Neural cell (in vitro differentiated cells): ENCODE measurements at regions not wholly inside any gene's neighbourhood (a gene's known extent, or its start where the extent isn't known, plus 50 kb on each side); places are given as distances from the start of the nearest gene placed in this dataset.

Experiments used
- H2AFZ ChIP-seq: fragments of 200-600, 300-800 bp; sonication (generic), shearing (Covaris generic); 2 replicates; pipeline ENCODE4 v1.6.0; 2014; ENCODE audit warnings: low read depth, mild to moderate bottlenecking, antibody characterized with exemption, low read length, moderate library complexity
- H3F3A ChIP-seq: fragments of 200-600 bp; shearing (Covaris generic); 2 replicates; pipeline ENCODE4 v1.6.1; 2016; ENCODE audit warnings: mild to moderate bottlenecking, moderate library complexity, mixed read lengths, antibody characterized with exemption, low read length; ENCODE audit not compliant: insufficient read depth, poor library complexity, severe bottlenecking
- H3K27ac ChIP-seq: fragments of 200-600, 300-800 bp; sonication (generic), shearing (Covaris generic); 2 replicates; pipeline ENCODE4 v1.5.1; 2014; ENCODE audit warnings: mild to moderate bottlenecking, low read length, moderate library complexity
- H3K27me3 ChIP-seq: fragments of 300-800, 200-600 bp; sonication (generic), shearing (Covaris generic); 2 replicates; pipeline ENCODE4 v1.6.0; 2014; ENCODE audit warnings: mild to moderate bottlenecking, low read depth, low read length, moderate library complexity; ENCODE audit not compliant: insufficient read depth
- H3K36me3 ChIP-seq: fragments of 300-800, 200-600 bp; sonication (generic), shearing (Covaris generic); 2 replicates; pipeline ENCODE4 v1.5.1; 2014; ENCODE audit warnings: mild to moderate bottlenecking, antibody characterized with exemption, low read length, moderate library complexity; ENCODE audit not compliant: insufficient read depth
- H3K4me2 ChIP-seq: fragments of 300-800, 200-600 bp; sonication (generic), shearing (Covaris generic); 2 replicates; pipeline ENCODE4 v1.6.0; 2014; ENCODE audit warnings: mild to moderate bottlenecking, low read length
- H3K4me3 ChIP-seq: fragments of 300-800, 200-600 bp; sonication (generic), shearing (Covaris generic); 2 replicates; pipeline ENCODE4 v1.5.1; 2014; ENCODE audit warnings: mild to moderate bottlenecking, low read length, moderate library complexity
- H3K79me2 ChIP-seq: fragments of 200-600 bp; shearing (Covaris generic); replicated peaks from 2 replicates; pipeline ENCODE4 v1.6.0; 2014; ENCODE audit warnings: mild to moderate bottlenecking, low read length, moderate library complexity; ENCODE audit not compliant: insufficient read depth
- H3K9ac ChIP-seq: fragments of 300-800, 200-600 bp; sonication (generic), shearing (Covaris generic); 2 replicates; pipeline ENCODE4 v1.6.1; 2016; ENCODE audit warnings: mild to moderate bottlenecking, low read length, mixed read lengths
- H3K9me2 ChIP-seq: fragments of 200-600 bp; shearing (Covaris generic); 2 replicates; pipeline ENCODE4 v1.6.1; 2016; ENCODE audit warnings: mild to moderate bottlenecking, low read length, mixed read lengths; ENCODE audit not compliant: insufficient read depth
- H3K9me3 ChIP-seq: fragments of 200-600, 300-800 bp; sonication (generic), shearing (Covaris generic); 2 replicates; pipeline ENCODE4 v1.6.1; 2016; ENCODE audit warnings: mild to moderate bottlenecking, mixed run types, low read length, moderate library complexity, mixed read lengths
- H4K20me1 ChIP-seq: fragments of 200-600 bp; shearing (Covaris generic); 2 replicates; pipeline ENCODE4 v1.6.1; 2016; ENCODE audit warnings: mild to moderate bottlenecking, mixed run types; ENCODE audit not compliant: insufficient read depth
- CTCF ChIP-seq: fragments of 450-650 bp; IDR thresholded peaks from 2 replicates; pipeline ENCODE4 v1.5.1; 2014; ENCODE audit warnings: antibody characterized with exemption, mild to moderate bottlenecking, moderate library complexity; ENCODE audit not compliant: poor library complexity, severe bottlenecking
- EP300 ChIP-seq: fragments of 450-650 bp; conservative IDR thresholded peaks from 2 replicates; pipeline ENCODE4 v1.6.1; 2014; ENCODE audit warnings: antibody characterized with exemption, mild to moderate bottlenecking, moderate library complexity; ENCODE audit not compliant: poor library complexity, severe bottlenecking
- EZH2 ChIP-seq: fragments of 200-600, 300-800 bp; shearing (Covaris generic), sonication (generic); IDR thresholded peaks from 2 replicates; pipeline ENCODE4 v1.6.1; 2014; ENCODE audit warnings: antibody characterized with exemption, low read length, borderline replicate concordance, mild to moderate bottlenecking; ENCODE audit not compliant: insufficient read depth, poor library complexity, severe bottlenecking
- MXI1 ChIP-seq: fragments of 450-650 bp; conservative IDR thresholded peaks from 2 replicates; pipeline ENCODE4 v1.6.1; 2014; ENCODE audit warnings: antibody characterized with exemption, mild to moderate bottlenecking; ENCODE audit not compliant: poor library complexity, severe bottlenecking
- POLR2AphosphoS5 ChIP-seq: IDR thresholded peaks from 2 replicates; pipeline ENCODE4 v1.6.1; 2012
- RAD21 ChIP-seq: fragments of 450-650 bp; conservative IDR thresholded peaks from 2 replicates; pipeline ENCODE4 v1.6.1; 2014; ENCODE audit warnings: antibody characterized with exemption, mild to moderate bottlenecking, moderate library complexity
- REST ChIP-seq: IDR thresholded peaks from 2 replicates; pipeline ENCODE4 v1.6.1; 2012; ENCODE audit warnings: borderline replicate concordance
- SMC3 ChIP-seq: fragments of 450-650 bp; conservative IDR thresholded peaks from 2 replicates; pipeline ENCODE4 v1.6.1; 2014; ENCODE audit warnings: antibody characterized with exemption, mild to moderate bottlenecking, moderate library complexity; ENCODE audit not compliant: poor library complexity
- TAF1 ChIP-seq: IDR thresholded peaks from 2 replicates; pipeline ENCODE4 v1.6.1; 2012; ENCODE audit warnings: low read depth

GRCh38 chr17:6322316-6322715 is 112.6 kb downstream of the AIPL1 start:
- H3K4me3 ChIP-seq = no peak overlapping the region
- H3K4me2 ChIP-seq = no peak overlapping the region
- H3K9me3 ChIP-seq = no peaks in the 10 kb centered on the region
- no peak overlapping the region for H3K9ac ChIP-seq
- no peak overlapping the region for H2AFZ ChIP-seq
- H3K9me2 ChIP-seq = no peaks in the 10 kb centered on the region
- TF ChIP-seq REST = no peak
- no peak for TF ChIP-seq EZH2
- no peak for TF ChIP-seq SMC3
- TF ChIP-seq CTCF = no peak
- TF ChIP-seq TAF1 = no peak
- TF ChIP-seq POLR2AphosphoS5 = no peak
- TF ChIP-seq RAD21 = no peak
- no peak for TF ChIP-seq MXI1
- no peaks in the 10 kb centered on the region for H4K20me1 ChIP-seq
- H3F3A ChIP-seq = no peaks in the 10 kb centered on the region
- H3K36me3 ChIP-seq = no peaks in the 10 kb centered on the region
- H3K27me3 ChIP-seq = no peaks in the 10 kb centered on the region
- H3K79me2 ChIP-seq = no peaks in the 10 kb centered on the region
- H3K27ac ChIP-seq = no peak overlapping the region

GRCh38 chr17:6314311-6314710 is 120.6 kb downstream of the AIPL1 start:
- Histone ChIP-seq H3K4me2 (no peak overlapping the region), H3K9me2 (no peaks in the 10 kb centered on the region), H4K20me1 (no peaks in the 10 kb centered on the region), H3K4me3 (no peak overlapping the region), H3K27me3 (no peaks in the 10 kb centered on the region), H3K9me3 (no peaks in the 10 kb centered on the region), H3K27ac (no peak overlapping the region), H3F3A (no peaks in the 10 kb centered on the region), H2AFZ (no peak overlapping the region), H3K36me3 (no peaks in the 10 kb centered on the region), H3K79me2 (no peaks in the 10 kb centered on the region), H3K9ac (no peak overlapping the region)
- no peak for TF ChIP-seq EZH2
- no peak for TF ChIP-seq MXI1
- no peak for TF ChIP-seq TAF1
- TF ChIP-seq EP300 = no peak
- TF ChIP-seq POLR2AphosphoS5 = no peak
- TF ChIP-seq SMC3 = no peak
- no peak for TF ChIP-seq REST
- TF ChIP-seq RAD21 = no peak
- no peak for TF ChIP-seq CTCF
